ENCODE measurements at regions not wholly inside any gene's neighbourhood (a gene's known extent, or its start where the extent isn't known, plus 50 kb on each side); places are given as distances from the start of the nearest gene placed in this dataset.

GRCh38 chr4:13180701-13181100, 303.4 kb downstream of the RAB28 start:
- H3K4me3 ChIP-seq (ENCODE audit: low read length), result no peak overlapping the region
- no peak for TF ChIP-seq CTCF (conservative IDR thresholded peaks at IDR 0.05; ENCODE audit: low read depth, low read length)
- DNase-seq (ENCODE audit: low read depth), result no peak

DNA sequence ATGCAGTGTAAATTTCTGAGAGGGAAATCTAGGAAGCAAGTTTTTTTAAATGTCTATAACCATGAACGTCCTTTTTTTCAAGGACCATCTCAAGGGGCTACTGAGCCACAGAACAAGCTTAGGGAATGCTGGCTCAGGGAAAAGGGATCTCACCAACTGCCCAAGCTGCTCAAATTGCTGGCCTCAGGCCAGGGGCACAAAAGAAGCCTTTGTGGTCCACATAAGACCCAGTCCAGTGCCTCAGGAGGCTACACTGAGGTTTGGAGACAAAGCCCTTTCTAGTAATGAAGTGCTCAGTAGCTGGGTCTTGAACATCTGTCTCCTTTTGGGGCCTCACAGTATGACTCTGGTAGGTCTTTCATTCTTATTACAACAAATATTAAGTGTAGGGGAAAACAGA, 305.5 kb downstream of the RAB28 start:
- no peak for TF ChIP-seq CTCF (conservative IDR thresholded peaks at IDR 0.05; ENCODE audit: low read depth, low read length)
- no peak for DNase-seq (ENCODE audit: low read depth)
- H3K4me3 ChIP-seq (ENCODE audit: low read length), result no peak overlapping the region

GRCh38 chr4:13176741-13177142, 307.4 kb downstream of the RAB28 start:
- TF ChIP-seq CTCF (conservative IDR thresholded peaks at IDR 0.05; ENCODE audit: low read depth, low read length), result no peak
- DNase-seq (ENCODE audit: low read depth), result no peak

DNA sequence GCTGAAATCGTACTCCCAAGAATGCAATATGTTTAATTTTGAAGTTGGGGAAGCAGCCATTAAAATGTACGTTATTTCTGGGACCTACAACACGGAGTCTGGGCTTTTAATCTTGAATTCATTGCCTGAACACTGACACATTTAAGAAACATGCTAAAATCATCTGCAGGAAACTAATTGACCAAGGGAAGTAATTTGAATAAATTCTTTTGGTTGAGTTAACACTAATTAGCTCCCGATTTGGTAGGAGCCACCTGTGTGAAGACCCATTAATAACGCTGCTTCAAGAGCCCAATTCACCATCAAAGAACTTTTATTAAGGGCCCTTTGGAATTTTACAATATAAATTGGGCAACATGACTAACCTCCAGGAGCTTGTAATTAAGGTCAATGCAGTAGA, 309.2 kb downstream of the RAB28 start:
- no peak for TF ChIP-seq CTCF (conservative IDR thresholded peaks at IDR 0.05; ENCODE audit: low read depth, low read length)
- no peak overlapping the region for H3K4me3 ChIP-seq (ENCODE audit: low read length)
- DNase-seq (ENCODE audit: low read depth), result no peak

More at GRCh38 chr4:13176741-13177142, 307.4 kb downstream of the RAB28 start:
- H3K4me3 ChIP-seq (ENCODE audit: low read length), result no peak overlapping the region

DNA sequence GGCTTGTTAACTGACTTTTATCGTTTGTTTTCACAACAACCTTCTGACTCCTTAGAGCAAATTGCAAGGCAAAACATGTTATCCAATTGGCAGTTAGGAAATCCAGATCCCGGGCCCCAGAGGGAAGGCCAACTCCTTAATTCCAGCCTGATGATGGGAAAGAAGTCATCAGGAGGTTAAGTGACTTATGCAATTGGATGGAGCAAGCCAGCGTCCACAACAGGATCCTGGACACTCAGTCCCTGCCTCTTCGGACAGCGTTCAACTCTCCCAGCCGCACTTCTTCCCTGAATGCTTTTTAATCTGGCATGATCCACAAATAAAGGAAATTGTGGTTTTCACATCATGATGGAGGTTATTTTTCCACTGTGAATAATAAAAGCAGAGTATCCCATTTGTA, 310.1 kb downstream of the RAB28 start:
- TF ChIP-seq CTCF (conservative IDR thresholded peaks at IDR 0.05; ENCODE audit: low read depth, low read length), result no peak
- DNase-seq (ENCODE audit: low read depth), result no peak
- H3K4me3 ChIP-seq (ENCODE audit: low read length), result no peak overlapping the region

DNA sequence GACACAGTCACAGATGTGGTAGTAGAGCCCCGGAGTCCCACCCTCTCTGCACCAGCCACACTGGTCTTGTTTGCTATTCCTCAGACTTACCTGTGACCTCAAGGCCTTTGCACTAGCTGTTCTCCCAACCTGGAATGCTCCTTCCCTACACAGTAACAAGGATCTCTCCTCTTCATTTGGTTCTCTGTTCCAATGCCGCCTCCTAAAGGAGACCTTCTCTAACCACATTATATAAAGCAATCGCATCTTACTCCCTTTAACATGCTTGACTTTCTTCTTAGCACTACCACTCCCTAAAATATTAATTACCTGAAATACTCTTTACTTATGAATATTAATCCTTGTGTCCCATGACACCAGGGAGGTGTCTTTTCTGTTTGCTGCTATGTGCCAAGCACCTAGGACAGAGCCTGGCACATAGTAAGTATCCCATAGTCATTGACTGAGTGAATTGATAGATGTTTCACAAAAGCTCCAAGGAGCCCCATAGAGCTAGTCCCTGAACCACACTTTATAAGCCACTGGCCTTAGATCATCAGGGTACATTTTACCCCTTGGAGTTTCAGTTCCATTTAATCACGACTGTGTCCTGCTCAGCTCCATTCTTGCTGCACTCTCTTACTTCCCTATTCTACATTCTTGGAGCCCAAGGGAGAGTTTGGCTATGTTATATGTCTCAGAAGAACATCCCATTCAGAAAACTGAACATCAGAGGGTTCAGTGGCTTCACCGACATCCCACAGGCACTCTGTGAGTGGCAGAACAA, 312.7 kb downstream of the RAB28 start:
- no peak for TF ChIP-seq CTCF (conservative IDR thresholded peaks at IDR 0.05; ENCODE audit: low read depth, low read length)
- DNase-seq (ENCODE audit: low read depth), result no peak
- no peak overlapping the region for H3K4me3 ChIP-seq (ENCODE audit: low read length)

Data from retinal pigment epithelial cell (primary cell).